Gastroesophageal sphincter (tissue), 4 donors: ENCODE measurements at regions not wholly inside any gene's neighbourhood (a gene's known extent, or its start where the extent isn't known, plus 50 kb on each side); places are given as distances from the start of the nearest gene placed in this dataset.

Experiments
- ATAC-seq: fragments of 150-250 bp; one replicate; pipeline ENCODE4 v1.9.1; 2016; ENCODE audit warnings: mild to moderate bottlenecking, moderate library complexity
- H3K27ac ChIP-seq, 4 donors: fragments of 200-600 bp; sonication (generic) in 3 of 4; 1 replicate in 3 of 4; 2 replicates in 1 of 4; pipeline ENCODE4 v1.5.1; 2016 to 2019
- H3K27me3 ChIP-seq: fragments of 200-600 bp; sonication (generic); one replicate; pipeline ENCODE4 v1.5.1; 2019
- H3K36me3 ChIP-seq, 2 donors: fragments of 200-600 bp; sonication (generic); one replicate each; pipeline ENCODE4 v1.5.1; 2019; ENCODE audit warnings: control low read depth in 1 of 2
- H3K4me1 ChIP-seq, 3 donors: fragments of 200-600 bp; sonication (generic); 1 replicate in 2 of 3; 2 replicates in 1 of 3; pipeline ENCODE4 v1.5.1; 2016 to 2019; ENCODE audit warnings: control low read depth in 2 of 3
- H3K4me3 ChIP-seq, 2 donors: fragments of 200-600 bp; sonication (generic); one replicate each; pipeline ENCODE4 v1.5.1; 2019; ENCODE audit warnings: mild to moderate bottlenecking in 1 of 2, moderate library complexity in 1 of 2
- H3K9me3 ChIP-seq, 3 donors: fragments of 200-600 bp; sonication (generic); one replicate each; pipeline ENCODE4 v1.5.1; 2017 to 2019; ENCODE audit warnings: control low read depth in 2 of 3
- CTCF ChIP-seq, 4 experiments: fragments of 200-600 bp in 2 of 4; fragments of 450-650 bp in 2 of 4; sonication (generic) in 1 of 4; IDR thresholded peaks; one replicate each; pipeline ENCODE4 v1.5.1; 2017 to 2019; ENCODE audit warnings: antibody characterized with exemption in 4 of 4, mild to moderate bottlenecking in 2 of 4, moderate library complexity in 2 of 4
- EP300 ChIP-seq: sonication (generic); formaldehyde crosslinking; IDR thresholded peaks from one replicate; pipeline ENCODE4 v1.6.1; 2017; ENCODE audit warnings: antibody characterized with exemption, mild to moderate bottlenecking
- POLR2A ChIP-seq, 2 donors: fragments of 450-650 bp; IDR thresholded peaks; one replicate each; pipeline ENCODE4 v1.6.1; 2017; ENCODE audit warnings: antibody characterized with exemption in 2 of 2, mild to moderate bottlenecking in 2 of 2, moderate library complexity in 1 of 2
- POLR2AphosphoS5 ChIP-seq: sonication (generic); formaldehyde crosslinking; IDR thresholded peaks from one replicate; pipeline ENCODE4 v1.6.1; 2017; ENCODE audit warnings: antibody characterized with exemption
- WGBS, 2 donors: methylation state at CpG; one replicate each; pipeline ENCODE4 v1.1.5; 2018; ENCODE audit warnings: low coverage in 1 of 2; 5-methylcytosine and 5-hydroxymethylcytosine counted together

- no peaks in the 10 kb centered on the region for H3K9me3 ChIP-seq
- TF ChIP-seq EP300 = no peak
- TF ChIP-seq POLR2A (IDR thresholded peaks at IDR 0.05) = no peak
- TF ChIP-seq CTCF (IDR thresholded peaks at IDR 0.05) = no peak
- no peak for TF ChIP-seq POLR2AphosphoS5
- H3K4me1 ChIP-seq = no peaks in the 10 kb centered on the region
- no peaks in the 10 kb centered on the region for H3K27me3 ChIP-seq
- no peak overlapping the region for H3K27ac ChIP-seq
- no peak for ATAC-seq
- no peak overlapping the region for H3K4me3 ChIP-seq
- H3K36me3 ChIP-seq = no peaks in the 10 kb centered on the region
These were observed 228.8 kb downstream of the DKK1 start for GRCh38 chr10:52542906-52543305.

GRCh38 chr10:52551046-52551445 lies 221.5 kb downstream of the MBL2 start:
- H3K4me1 ChIP-seq = no peaks in the 10 kb centered on the region

DNA sequence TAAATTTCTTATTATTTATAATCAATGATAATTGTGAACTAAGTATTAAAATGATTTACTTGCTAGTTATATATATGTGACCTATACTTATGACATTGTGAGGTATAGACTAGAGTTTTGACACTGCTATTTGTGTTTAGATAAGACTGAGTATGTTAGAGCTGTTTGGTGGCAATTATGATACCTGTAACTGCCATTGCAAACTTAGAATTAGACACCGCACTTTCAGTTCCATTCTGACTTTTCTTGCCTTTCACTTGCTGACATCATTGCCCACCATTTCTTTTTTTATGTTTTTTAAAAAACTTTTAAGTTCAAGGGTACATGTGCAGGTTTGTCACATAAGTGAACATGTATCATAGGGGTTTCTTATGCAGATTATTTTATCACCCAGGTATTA lies 214.5 kb downstream of the MBL2 start:
- Histone ChIP-seq H3K27ac (no peak overlapping the region), H3K9me3 (no peaks in the 10 kb centered on the region), H3K36me3 (no peaks in the 10 kb centered on the region), H3K27me3 (no peaks in the 10 kb centered on the region), H3K4me3 (no peak overlapping the region), H3K4me1 (no peaks in the 10 kb centered on the region)
- ATAC-seq = no peak
- 100% methylated on average over 1 of the region's 1 CpG for WGBS, 2 donors
- no peak for TF ChIP-seq POLR2AphosphoS5
- no peak for TF ChIP-seq EP300
- TF ChIP-seq POLR2A (IDR thresholded peaks at IDR 0.05) = no peak
- no peak for TF ChIP-seq CTCF (IDR thresholded peaks at IDR 0.05)

More at GRCh38 chr10:52551046-52551445, 221.5 kb downstream of the MBL2 start:
- Histone ChIP-seq H3K9me3 (no peaks in the 10 kb centered on the region), H3K36me3 (no peaks in the 10 kb centered on the region), H3K27me3 (no peaks in the 10 kb centered on the region), H3K27ac (no peak overlapping the region), H3K4me3 (no peak overlapping the region)
- no peak for ATAC-seq
- TF ChIP-seq POLR2A (IDR thresholded peaks at IDR 0.05) (no peak), CTCF (IDR thresholded peaks at IDR 0.05) (no peak), EP300 (no peak), POLR2AphosphoS5 (no peak)

- Histone ChIP-seq H3K27me3 (no peaks in the 10 kb centered on the region), H3K9me3 (no peaks in the 10 kb centered on the region), H3K36me3 (no peaks in the 10 kb centered on the region), H3K27ac (no peak overlapping the region), H3K4me1 (no peaks in the 10 kb centered on the region), H3K4me3 (no peak overlapping the region)
- TF ChIP-seq EP300 (no peak), POLR2AphosphoS5 (no peak), CTCF (IDR thresholded peaks at IDR 0.05) (no peak), POLR2A (IDR thresholded peaks at IDR 0.05) (no peak)
- no peak for ATAC-seq
- 76 to 100% methylated on average over 3 of the region's 3 CpGs for WGBS, 2 donors
These were observed 211.3 kb downstream of the MBL2 start for GRCh38 chr10:52561322-52561721.

DNA sequence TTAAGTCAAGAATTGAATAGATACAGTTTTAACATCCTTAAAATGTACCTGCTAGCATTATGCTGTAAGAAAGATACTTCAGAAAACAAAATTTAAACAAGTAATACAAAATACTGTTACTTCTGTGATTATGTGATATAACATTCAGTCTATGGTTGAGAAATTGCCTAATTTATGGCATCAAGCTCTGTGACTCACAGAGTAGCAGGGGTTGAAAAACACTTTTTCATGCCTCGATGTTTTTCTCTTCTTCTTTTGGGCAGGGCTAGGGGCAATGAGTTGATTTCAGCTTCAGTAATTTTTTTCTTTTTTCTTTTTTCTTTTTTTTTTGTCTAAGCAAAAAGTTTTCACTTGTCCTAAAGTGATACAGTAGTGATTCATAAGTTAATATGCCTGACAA lies 209.2 kb downstream of the MBL2 start:
- ATAC-seq = no peak
- H3K4me1 ChIP-seq = no peaks in the 10 kb centered on the region
- no peak overlapping the region for H3K27ac ChIP-seq
- TF ChIP-seq POLR2A (IDR thresholded peaks at IDR 0.05) (no peak), CTCF (IDR thresholded peaks at IDR 0.05) (no peak), EP300 (no peak), POLR2AphosphoS5 (no peak)
- 65 to 92% methylated on average over 1 of the region's 1 CpG for WGBS, 2 donors
- H3K27me3 ChIP-seq = no peaks in the 10 kb centered on the region
- H3K36me3 ChIP-seq = no peaks in the 10 kb centered on the region
- H3K4me3 ChIP-seq = no peak overlapping the region
- H3K9me3 ChIP-seq = no peaks in the 10 kb centered on the region
